ENCODE measurements at regions not wholly inside any gene's neighbourhood (a gene's known extent, or its start where the extent isn't known, plus 50 kb on each side); places are given as distances from the start of the nearest gene placed in this dataset.

GRCh38 chr20:39890697-39891096, 798.3 kb downstream of the MAFB start:
- DNase-seq = no peak

DNA sequence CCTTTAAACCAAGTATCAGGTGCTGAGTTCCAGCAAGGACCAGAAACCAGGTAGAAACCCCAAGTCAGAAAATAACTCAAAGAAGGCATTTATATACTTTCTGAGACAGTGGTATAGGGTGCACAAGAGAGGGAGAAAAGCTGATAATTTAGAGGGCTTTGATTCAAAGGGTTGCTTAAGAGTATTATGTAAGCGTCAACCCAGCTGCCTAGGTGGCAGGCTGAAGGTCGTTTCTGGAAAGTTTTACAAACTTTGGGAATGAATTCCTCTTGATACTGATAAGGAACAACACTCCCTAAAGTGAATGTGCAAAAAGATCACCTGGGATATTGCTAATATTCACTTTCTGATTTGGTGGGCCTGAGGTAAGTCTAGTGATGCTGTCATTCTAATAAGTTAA, 800.7 kb downstream of the MAFB start:
- no peak for DNase-seq

DNA sequence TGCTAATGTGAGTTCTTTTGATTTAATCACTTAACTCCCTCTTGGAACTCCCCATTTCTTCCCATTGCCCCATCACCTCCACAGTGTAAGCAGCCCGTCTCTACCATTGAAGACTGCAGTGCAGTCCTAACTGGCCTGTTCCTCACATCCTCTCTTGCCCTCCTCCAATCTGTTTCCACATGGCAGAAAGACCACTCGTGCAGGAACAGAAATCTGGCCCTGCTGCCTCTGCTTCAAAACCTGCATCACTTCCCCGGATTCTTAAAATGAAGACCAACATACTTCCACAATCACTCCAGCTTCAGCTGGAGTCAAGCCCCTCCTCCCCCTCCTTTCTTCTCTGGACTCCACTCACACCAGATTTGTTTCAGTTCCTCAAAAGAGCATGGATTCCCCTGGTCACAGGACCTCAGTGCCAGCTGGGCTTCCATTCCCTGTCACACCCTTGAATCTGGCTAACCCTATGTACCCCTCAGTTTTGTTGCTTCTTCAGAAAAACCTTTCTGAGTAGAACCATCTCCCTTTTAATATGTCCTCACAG, 802.3 kb downstream of the MAFB start:
- DNase-seq = no peak

GRCh38 chr20:39885975-39886649, 802.9 kb downstream of the MAFB start:
- no peak for DNase-seq

- DNase-seq = no peak
Observed at GRCh38 chr20:39882806-39883205, 806.2 kb downstream of the MAFB start.

DNA sequence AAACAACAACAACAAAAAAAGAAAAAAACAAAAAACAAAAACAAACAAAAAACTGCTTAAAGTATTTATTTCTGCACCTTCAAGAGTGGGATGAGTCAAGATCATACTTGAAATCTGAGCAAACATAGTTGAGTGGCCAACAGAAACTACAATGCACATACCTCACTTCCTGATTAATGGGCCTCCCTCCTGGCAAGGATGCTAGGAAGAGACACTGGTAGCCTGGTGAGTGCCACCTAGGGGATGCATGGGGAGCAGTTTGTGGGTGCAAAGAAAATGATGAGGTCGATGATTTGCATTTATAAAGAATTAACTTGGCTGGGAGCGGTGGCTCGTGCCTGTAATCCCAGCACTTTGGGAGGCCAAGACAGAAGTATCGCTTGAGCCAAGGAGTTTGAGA, 808.1 kb downstream of the MAFB start:
- DNase-seq = no peak

DNA sequence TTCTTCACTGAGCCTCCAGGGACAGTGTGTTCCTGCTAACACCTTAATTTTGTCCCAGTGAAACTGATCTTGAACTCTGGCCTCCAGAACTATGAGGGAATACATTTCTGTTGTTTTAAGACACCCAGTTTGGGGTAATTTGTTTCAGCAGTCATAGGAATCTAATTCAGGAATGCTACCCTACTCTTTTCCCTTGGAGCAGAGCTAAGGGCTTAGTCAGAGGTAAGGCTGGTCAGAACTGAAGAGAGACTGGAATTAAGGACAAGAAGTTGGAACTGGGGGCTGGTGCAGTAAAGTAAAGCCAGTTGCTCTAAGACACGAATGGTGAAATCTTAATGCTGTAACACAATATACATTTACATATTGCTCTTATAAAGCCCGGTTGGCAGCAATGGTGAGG, 809.7 kb downstream of the MAFB start:
- no peak for DNase-seq

GRCh38 chr20:39878809-39879208, 810.2 kb downstream of the MAFB start:
- no peak for DNase-seq

DNA sequence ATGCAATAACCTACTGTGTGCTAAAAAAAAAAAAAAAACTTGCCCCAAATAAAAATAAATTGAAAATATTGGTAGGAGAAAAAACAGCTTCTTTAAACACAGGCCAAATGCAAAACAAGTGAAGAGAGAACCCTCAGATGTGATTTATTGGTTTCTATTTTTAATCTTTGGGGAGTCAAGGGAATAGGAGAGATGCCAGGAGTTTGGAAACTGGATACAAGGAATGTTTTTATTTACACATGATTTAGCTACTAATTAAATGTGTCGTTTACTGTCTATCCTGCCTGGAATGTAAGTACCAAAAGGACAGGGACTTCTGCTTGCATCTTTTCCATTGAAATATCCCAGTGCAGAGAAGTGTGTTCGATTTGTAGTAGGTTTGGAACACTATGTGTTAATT, 810.7 kb downstream of the MAFB start:
- no peak for DNase-seq

DNA sequence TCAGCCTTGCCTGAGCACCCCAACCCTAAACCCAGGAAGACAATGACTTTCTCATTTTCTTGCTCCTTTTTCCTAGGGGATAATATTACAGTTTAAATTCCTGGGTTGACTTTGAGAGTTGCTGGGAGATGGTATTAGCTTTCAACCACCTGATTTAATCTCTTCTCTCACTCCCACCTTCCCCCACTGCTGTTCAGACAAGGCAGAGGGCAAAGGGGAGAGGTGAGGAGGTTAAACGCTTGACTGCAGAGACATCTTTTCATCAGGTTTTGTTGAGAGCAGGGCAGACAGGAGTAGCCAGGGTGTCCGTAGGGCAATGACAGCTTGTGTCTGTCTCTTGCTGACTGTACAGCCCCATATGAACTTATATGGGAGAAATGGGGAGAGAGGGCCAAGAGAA, 811.2 kb downstream of the MAFB start:
- no peak for DNase-seq

- no peak for DNase-seq
Observed at GRCh38 chr20:39876976-39877635, 811.9 kb downstream of the MAFB start.

- DNase-seq = no peak
Observed at GRCh38 chr20:39875492-39876110, 813.4 kb downstream of the MAFB start.

DNA sequence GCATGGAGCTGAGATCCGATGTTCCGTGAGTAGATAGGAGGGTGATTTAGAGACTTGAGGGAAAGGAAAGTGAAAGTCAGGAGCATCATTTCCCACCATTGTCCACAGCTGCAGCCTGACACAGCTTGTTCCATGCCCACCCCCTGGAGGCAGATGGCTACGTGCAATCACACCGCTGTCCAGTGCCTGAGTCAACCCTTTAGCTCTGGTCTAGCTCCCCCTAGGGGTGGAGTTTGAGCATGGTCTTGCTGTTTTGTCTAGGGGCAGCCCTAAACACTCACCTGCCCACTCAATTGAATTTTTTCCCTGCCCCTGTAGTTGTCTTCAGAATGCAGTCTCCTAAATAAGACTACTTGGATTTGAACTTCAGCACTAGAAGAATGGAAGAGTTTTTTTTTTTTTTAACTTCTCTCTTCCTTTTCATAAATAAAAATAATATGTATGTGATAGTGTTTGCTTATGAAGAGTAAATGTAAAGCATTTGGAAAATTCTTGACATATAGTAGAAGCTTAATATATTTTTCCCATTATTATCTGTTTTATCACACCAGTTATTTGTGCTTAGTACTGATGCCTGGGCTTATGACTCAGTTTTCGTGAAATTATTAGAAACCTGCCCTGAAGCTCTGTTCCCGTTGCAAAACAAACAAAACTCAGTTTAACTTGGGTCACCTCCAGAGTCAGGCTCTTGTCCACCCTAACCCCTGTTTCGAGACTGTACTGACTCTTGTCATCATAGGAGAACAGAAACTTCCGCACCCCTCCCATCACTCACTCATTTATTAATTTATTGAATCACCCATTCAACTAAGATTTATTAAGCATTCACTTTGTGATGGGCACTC, 814.8 kb downstream of the MAFB start:
- DNase-seq = peak; percentile 18

DNA sequence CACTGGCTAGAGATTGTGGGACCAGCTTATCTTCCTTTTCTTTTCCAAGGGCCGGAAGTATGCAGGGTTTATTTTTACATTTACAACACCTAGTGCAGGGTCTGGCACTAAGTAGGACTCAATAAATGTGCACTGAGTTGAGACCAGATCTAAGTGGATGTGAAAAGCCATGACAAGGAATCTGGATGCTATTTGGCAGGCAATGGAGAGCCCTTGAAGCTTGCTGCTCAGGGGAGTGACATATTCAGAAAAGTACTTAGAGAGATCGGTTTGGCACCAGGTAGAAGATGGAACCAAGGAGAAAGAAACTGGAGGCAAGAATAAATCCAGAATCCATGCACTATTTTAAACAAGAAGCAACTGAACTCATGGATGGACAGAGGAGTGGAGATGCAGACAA, 815.8 kb downstream of the MAFB start:
- DNase-seq = no peak

- DNase-seq = no peak
Observed at GRCh38 chr20:39871013-39871412, 818.0 kb downstream of the MAFB start.

- DNase-seq = no peak
Observed at GRCh38 chr20:39865446-39865845, 823.6 kb downstream of the MAFB start.

DNA sequence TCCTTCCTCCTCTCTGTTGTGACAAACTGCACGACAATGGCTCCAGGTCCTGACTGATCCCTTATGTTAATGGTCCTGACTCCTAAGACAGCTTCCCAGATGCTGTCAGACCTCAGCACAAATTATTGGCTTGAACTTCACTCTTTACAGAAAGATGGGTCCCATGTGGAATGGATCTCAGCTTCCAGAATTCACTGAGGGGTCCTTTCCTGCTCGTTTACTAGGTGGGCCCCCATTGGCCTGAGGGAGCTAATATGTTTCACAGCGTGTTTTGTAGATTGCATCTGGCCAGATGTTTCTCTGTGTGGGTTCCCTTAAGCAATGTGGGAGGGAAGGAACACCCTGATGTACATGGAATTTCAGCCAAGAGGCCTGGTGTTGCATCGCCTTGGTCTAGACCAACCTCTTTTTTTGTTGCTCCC, 826.6 kb downstream of the MAFB start:
- no peak for DNase-seq

GRCh38 chr20:39861381-39861780, 827.7 kb downstream of the MAFB start:
- no peak for DNase-seq

DNA sequence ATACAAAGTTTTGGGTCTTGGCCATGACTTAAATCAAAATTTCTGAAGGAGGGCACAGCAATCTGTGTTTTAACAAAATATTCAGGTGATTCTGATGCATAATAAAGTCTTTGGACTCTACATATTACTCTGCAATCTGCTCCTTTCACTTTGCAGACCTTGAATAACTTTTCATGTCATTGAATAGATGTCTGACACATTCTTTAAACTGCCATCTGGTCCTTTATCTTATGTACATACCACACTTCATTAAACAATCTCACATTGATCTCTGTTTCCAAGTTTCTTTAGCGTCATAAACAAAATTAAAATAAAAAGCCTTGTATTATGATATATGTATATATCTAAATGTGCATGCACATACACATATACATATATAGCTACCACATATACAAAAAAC, 831.2 kb downstream of the MAFB start:
- DNase-seq = no peak

- no peak for DNase-seq
Observed at GRCh38 chr20:39857187-39857586, 831.8 kb downstream of the MAFB start.

- DNase-seq = no peak
Observed at GRCh38 chr20:39855799-39856198, 833.2 kb downstream of the MAFB start.

DNA sequence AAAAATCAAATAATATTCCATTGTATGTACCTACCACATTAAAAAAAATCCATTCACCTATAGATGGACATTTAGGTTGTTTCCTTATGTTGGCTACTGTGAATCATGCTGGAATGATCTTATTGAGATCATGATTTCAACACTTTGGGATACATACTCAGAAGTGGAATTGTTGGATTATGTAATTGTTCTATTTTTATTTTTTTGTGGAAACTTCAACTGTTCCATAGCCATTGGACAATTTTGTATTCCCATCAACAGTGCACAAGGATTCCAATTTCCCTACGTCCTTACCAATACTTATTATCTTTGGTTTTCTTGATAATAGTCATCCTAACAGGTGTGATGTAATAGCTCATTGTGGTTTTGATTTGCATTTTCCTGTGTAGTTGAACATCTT, 834.0 kb downstream of the MAFB start:
- no peak for DNase-seq

- no peak for DNase-seq
Observed at GRCh38 chr20:39853636-39854035, 835.4 kb downstream of the MAFB start.

Data from CD4-positive, alpha-beta T cell treated with Interleukin-15 for 1 hour (primary cell).